ENCODE measurements at regions not wholly inside any gene's neighbourhood (a gene's known extent, or its start where the extent isn't known, plus 50 kb on each side); places are given as distances from the start of the nearest gene placed in this dataset.

GRCh38 chr9:71403106-71403505, 281.7 kb upstream of the TRPM3 start:
- no peak for TF ChIP-seq CTCF (IDR thresholded peaks at IDR 0.05)
- TF ChIP-seq POLR2A (IDR thresholded peaks at IDR 0.05) = no peak
